GM10248 (cell line): ENCODE measurements at regions not wholly inside any gene's neighbourhood (a gene's known extent, or its start where the extent isn't known, plus 50 kb on each side); places are given as distances from the start of the nearest gene placed in this dataset.

ENCODE experiments used
- CTCF ChIA-PET: fragments of 300-600 bp; sonication (Branson Sonifier 250); formaldehyde crosslinking; extraction: SDS; loops from one replicate; lab custom pipeline; 2021; ENCODE audit warnings: antibody characterized with exemption; lab: Yijun Ruan, JAX
- POLR2A ChIA-PET: fragments of 350-650 bp; sonication (Branson Sonifier 250); formaldehyde crosslinking; extraction: SDS; loops from one replicate; lab custom pipeline; 2020; ENCODE audit warnings: antibody characterized with exemption; lab: Yijun Ruan, JAX
- DNase-seq: peaks from one replicate; pipeline ENCODE4 v3.0.0; 2012; ENCODE audit errors: extremely low spot score
- TF ChIP-seq, protein P1 (sequence below): IDR thresholded peaks from 2 replicates; pipeline ENCODE4 v1.5.1; 2012; ENCODE audit warnings: mild to moderate bottlenecking, low read depth; ENCODE audit errors: extremely low read depth, missing control alignments, control extremely low read depth

DNA sequence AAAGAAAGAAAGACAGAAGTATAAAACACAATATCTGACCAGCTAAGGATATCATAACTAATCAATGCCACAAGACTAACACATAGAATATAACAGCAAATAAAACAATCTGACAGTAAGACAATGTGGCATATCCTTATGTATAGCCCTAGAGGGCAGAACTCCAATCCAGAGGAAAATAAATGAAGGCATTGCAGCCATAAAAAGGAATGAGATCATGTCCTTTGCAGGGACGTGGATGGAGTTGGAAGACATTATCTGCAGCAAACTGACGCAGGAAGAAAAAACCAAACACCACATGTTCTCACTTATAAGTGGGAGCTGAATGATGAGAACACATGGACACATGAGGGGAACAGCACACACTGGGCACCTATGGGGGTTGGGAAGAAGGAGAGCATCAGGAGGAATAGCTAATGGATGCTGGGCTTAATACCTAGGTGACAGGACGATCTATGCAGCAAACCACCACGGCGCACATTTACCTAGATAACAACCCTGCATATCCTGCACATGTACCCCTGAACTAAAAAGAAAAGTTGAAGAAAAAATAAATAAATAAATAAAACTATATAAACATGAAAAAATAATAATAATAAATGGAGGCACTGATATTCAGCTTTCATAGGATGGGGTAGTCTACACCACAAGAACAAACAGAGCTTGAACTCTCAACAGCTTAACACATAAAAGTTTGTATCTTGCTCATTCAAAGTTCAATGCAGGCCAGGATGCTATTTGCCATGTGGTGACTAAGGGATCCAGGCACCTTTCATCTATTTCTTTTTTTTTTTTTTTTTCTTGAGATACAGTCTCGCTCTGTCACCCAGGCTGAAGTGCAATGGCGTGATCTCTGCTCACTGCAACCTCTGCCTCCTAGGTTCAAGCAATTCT is 66.1 kb upstream of the KAT6B start:
- TF ChIP-seq, protein P1, sequence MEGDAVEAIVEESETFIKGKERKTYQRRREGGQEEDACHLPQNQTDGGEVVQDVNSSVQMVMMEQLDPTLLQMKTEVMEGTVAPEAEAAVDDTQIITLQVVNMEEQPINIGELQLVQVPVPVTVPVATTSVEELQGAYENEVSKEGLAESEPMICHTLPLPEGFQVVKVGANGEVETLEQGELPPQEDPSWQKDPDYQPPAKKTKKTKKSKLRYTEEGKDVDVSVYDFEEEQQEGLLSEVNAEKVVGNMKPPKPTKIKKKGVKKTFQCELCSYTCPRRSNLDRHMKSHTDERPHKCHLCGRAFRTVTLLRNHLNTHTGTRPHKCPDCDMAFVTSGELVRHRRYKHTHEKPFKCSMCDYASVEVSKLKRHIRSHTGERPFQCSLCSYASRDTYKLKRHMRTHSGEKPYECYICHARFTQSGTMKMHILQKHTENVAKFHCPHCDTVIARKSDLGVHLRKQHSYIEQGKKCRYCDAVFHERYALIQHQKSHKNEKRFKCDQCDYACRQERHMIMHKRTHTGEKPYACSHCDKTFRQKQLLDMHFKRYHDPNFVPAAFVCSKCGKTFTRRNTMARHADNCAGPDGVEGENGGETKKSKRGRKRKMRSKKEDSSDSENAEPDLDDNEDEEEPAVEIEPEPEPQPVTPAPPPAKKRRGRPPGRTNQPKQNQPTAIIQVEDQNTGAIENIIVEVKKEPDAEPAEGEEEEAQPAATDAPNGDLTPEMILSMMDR = no peak
- CTCF ChIA-PET = interaction anchor here (0.7 to 1.6 kb wide), 6 partner anchors 10 to 36 kb away, joined by 3 to 5 read pairs (median 3); no protein-coding TSS in a partner anchor
- no peak for DNase-seq
- POLR2A ChIA-PET = no interaction called here

DNA sequence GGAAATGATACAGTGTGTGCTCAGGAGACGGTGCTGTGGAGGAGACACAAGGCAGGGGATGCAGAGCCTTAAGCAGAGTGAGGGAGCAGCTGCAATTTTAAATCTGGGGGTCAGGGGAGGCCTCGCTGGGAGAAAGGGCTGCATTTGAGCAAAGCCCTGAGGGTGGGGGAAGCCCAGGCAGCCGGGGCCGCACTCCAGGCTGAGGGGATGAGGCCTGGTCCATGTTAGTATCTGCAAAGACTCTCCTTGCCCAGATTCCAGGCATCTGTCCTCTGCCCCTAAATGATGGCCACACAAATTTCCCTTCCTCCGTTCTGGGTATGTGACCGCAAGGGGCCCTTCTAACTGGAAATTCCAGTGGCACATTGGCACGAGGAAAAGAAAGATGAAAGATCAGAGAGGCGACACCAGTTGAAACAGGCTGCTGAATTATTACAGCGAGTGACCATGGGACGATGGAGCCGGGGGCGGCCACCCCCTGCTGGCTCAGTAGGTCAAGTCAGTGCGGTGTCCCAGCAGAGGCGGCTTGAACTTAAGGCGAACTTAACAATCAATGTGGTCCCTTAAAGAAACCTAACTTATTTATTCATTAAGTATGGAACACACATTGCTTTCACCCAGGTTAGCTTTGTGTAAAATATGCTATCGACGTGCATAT is 62.3 kb upstream of the KAT6B start:
- ChIA-PET POLR2A (no interaction called here), CTCF (interaction anchor here (1.7 kb wide), 1 partner anchor 7 kb away, joined by 4 read pairs; no protein-coding TSS in a partner anchor)
- DNase-seq = no peak
- TF ChIP-seq, protein P1 = no peak

DNA sequence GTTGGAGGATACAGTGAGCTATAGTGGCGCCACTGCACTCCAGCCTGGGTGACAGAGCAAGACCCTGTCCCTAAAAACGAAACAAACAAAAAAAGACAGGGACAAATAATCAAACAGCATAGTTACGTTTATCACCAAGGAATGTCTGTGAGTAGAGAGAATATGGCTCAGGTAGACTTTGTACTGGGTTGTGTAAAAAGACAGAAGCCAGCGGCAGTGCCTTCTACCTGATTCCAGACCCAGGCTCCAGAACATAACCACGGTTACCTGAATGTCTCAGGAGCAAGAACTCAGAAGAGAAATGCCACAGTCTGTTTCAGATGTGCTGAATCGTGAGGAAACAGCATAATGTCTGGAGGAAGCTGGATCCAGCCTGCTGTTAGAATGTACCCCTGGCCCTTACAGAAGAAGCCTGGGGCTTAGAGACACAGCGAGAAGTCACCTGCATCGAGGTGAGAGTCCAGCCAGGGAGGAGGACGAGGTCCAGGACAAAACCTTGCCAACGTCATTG is 60.9 kb upstream of the KAT6B start:
- TF ChIP-seq, protein P1 = no peak
- POLR2A ChIA-PET = no interaction called here

DNA sequence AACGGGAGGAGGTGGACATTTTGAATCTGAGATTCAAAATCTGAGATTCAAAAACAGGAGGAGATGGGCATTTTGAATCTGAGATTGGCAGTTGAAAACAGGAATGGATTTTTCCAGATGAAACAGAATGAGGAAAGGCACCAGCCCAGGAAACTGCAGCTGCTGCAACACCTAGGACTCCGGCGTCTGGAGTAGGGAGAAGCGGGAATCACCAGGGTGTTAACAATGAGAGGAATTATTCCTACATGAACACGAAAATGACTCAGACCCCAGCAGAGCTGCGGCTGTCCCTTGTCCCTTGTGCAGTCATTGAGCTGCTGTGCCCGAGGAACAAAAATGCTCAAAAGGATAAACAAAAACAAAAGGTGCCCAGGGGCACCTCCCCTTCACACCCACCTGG is 59.9 kb upstream of the KAT6B start:
- TF ChIP-seq, protein P1 = no peak
- CTCF ChIA-PET = interaction anchor here (1.4 kb wide), 1 partner anchor 89 kb away, joined by 3 read pairs; no protein-coding TSS in a partner anchor
- no peak for DNase-seq
- POLR2A ChIA-PET = no interaction called here

More for the DNA sequence above, 60.9 kb upstream of the KAT6B start:
- CTCF ChIA-PET = interaction anchor here (1.4 to 1.7 kb wide), 2 partner anchors 8 to 88 kb away, joined by 3 to 4 read pairs; no protein-coding TSS in a partner anchor
- no peak for DNase-seq

DNA sequence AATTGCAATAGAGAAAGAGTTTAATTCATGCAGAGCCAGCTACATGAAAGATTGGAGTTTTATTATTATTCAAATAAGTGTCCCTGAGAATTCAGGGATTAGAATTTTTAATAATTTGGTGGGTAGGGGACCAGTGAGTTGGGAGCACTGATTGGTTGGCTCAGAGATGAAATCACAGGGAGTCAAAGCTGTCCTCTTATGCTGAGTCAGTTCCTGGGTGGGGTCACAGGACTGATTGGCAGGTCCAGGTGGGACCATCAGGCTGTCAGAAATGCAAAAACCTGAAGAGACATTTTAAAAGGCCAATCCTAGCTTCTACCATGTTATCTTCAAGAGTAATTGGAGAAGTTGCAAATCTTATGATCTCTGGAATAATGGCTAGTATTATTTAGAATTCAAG is 56.0 kb upstream of the KAT6B start:
- ChIA-PET CTCF (interaction anchor here (1.1 to 1.5 kb wide), 3 partner anchors 10 to 31 kb away, joined by 3 to 4 read pairs (median 4); no protein-coding TSS in a partner anchor), POLR2A (no interaction called here)
- DNase-seq = no peak
- TF ChIP-seq, protein P1 = no peak

DNA sequence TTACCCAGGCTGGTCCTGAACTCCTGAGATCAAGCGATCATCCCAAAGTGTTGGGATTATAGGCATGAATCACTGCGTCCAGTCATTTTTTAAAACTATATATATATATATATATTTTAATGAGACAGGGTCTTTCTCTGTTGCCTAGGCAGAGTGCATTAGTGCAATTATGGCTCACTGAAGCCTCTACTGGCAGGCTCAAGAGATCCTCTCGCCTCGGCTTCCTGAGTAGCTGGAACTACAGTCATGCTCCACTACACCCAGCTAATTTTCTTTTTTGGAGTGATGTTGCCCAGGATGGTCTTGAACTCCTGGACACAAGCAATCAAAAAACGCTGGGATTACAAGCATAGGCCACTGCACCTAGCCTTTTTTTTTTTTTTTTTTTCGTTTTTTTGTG is 55.3 kb upstream of the KAT6B start:
- CTCF ChIA-PET = interaction anchor here (1.1 to 1.5 kb wide), 2 partner anchors 14 to 31 kb away, joined by 4 read pairs; no protein-coding TSS in a partner anchor
- POLR2A ChIA-PET = no interaction called here
- TF ChIP-seq, protein P1 = no peak
- DNase-seq = no peak
